Stimulated activated naive CD8-positive, alpha-beta T cell treated with anti-CD3 and anti-CD28 coated beads, Interleukin-15, Interleukin-2, amounts not matched to agents 100 U/mL and 50 U/mL, for 24 hours (primary cell): ENCODE measurements at regions not wholly inside any gene's neighbourhood (a gene's known extent, or its start where the extent isn't known, plus 50 kb on each side); places are given as distances from the start of the nearest gene placed in this dataset.
"Not testable (repeated sequence)": the region's sequence is repeated elsewhere in the genome, so short reads cannot be mapped to it uniquely, and the experiment has no call there.

Experiments used
- ATAC-seq: fragments of 150-1000 bp; cut with Tn5 transposase; one replicate; pipeline ENCODE4 v1.10.0; 2021
- DNase-seq: peaks from one replicate; pipeline ENCODE4 v3.0.0; 2021

GRCh38 chr5:10130881-10131280 lies 118.8 kb downstream of the ATPSCKMT start:
- no peak for ATAC-seq
- no peak for DNase-seq

- DNase-seq = no peak
- ATAC-seq = peak; percentile 14
Measured at GRCh38 chr5:10126900-10127299, 122.8 kb downstream of the ATPSCKMT start.

- no peak for ATAC-seq
- no peak for DNase-seq
Measured at GRCh38 chr5:10125116-10125515, 124.6 kb downstream of the ATPSCKMT start.

- no peak for ATAC-seq
- no peak for DNase-seq
Measured at GRCh38 chr5:10124287-10124686, 125.4 kb downstream of the ATPSCKMT start.

GRCh38 chr5:10123254-10123989 lies 126.3 kb downstream of the ATPSCKMT start:
- DNase-seq (no peak), ATAC-seq (no peak)

- ATAC-seq (no peak), DNase-seq (no peak)
Measured at GRCh38 chr5:10122076-10122726, 127.5 kb downstream of the ATPSCKMT start.

GRCh38 chr5:10120934-10121333 lies 128.8 kb downstream of the ATPSCKMT start:
- no peak for DNase-seq
- no peak for ATAC-seq

- ATAC-seq = no peak
- DNase-seq = no peak
Measured at GRCh38 chr5:10118150-10118549, 131.5 kb downstream of the ATPSCKMT start.

- no peak for DNase-seq
- ATAC-seq = no peak
Measured at GRCh38 chr5:10116594-10116993, 133.1 kb downstream of the ATPSCKMT start.

- DNase-seq (no peak), ATAC-seq (no peak)
Measured at GRCh38 chr5:10115669-10116068, 134.0 kb downstream of the ATPSCKMT start.

GRCh38 chr5:10111571-10111970 lies 138.1 kb downstream of the ATPSCKMT start:
- DNase-seq (no peak), ATAC-seq (no peak)

GRCh38 chr5:10110228-10110627 lies 139.5 kb downstream of the ATPSCKMT start:
- no peak for DNase-seq
- no peak for ATAC-seq

GRCh38 chr5:10109299-10109698 lies 140.4 kb downstream of the ATPSCKMT start:
- DNase-seq (no peak), ATAC-seq (no peak)

- DNase-seq = no peak
Measured at GRCh38 chr5:10106806-10107205, 142.9 kb downstream of the ATPSCKMT start.

GRCh38 chr5:10106285-10106684 lies 143.4 kb downstream of the ATPSCKMT start:
- no peak for ATAC-seq
- no peak for DNase-seq

More at GRCh38 chr5:10106806-10107205, 142.9 kb downstream of the ATPSCKMT start:
- ATAC-seq = no peak

GRCh38 chr5:10102706-10103497 lies 146.8 kb downstream of the ATPSCKMT start:
- no peak for ATAC-seq

GRCh38 chr5:10102235-10102634 lies 147.5 kb downstream of the ATPSCKMT start:
- not testable (repeated sequence) for DNase-seq, ATAC-seq

More at GRCh38 chr5:10102706-10103497, 146.8 kb downstream of the ATPSCKMT start:
- no peak for DNase-seq

- DNase-seq = no peak
- ATAC-seq = no peak
Measured at GRCh38 chr5:10099548-10099947, 150.1 kb downstream of the ATPSCKMT start.

GRCh38 chr5:10091701-10092100 lies 158.0 kb downstream of the ATPSCKMT start:
- ATAC-seq = no peak
- no peak for DNase-seq

- no peak for DNase-seq
Measured at GRCh38 chr5:10090074-10090473, 159.6 kb downstream of the ATPSCKMT start.

GRCh38 chr5:10085185-10085584 lies 164.5 kb downstream of the ATPSCKMT start:
- no peak for ATAC-seq

More at GRCh38 chr5:10090074-10090473, 159.6 kb downstream of the ATPSCKMT start:
- ATAC-seq = no peak

GRCh38 chr5:10081584-10081983 lies 168.1 kb downstream of the ATPSCKMT start:
- no peak for DNase-seq

More at GRCh38 chr5:10085185-10085584, 164.5 kb downstream of the ATPSCKMT start:
- no peak for DNase-seq

More at GRCh38 chr5:10081584-10081983, 168.1 kb downstream of the ATPSCKMT start:
- ATAC-seq = no peak
